ENCODE measurements at regions not wholly inside any gene's neighbourhood (a gene's known extent, or its start where the extent isn't known, plus 50 kb on each side); places are given as distances from the start of the nearest gene placed in this dataset.

DNA sequence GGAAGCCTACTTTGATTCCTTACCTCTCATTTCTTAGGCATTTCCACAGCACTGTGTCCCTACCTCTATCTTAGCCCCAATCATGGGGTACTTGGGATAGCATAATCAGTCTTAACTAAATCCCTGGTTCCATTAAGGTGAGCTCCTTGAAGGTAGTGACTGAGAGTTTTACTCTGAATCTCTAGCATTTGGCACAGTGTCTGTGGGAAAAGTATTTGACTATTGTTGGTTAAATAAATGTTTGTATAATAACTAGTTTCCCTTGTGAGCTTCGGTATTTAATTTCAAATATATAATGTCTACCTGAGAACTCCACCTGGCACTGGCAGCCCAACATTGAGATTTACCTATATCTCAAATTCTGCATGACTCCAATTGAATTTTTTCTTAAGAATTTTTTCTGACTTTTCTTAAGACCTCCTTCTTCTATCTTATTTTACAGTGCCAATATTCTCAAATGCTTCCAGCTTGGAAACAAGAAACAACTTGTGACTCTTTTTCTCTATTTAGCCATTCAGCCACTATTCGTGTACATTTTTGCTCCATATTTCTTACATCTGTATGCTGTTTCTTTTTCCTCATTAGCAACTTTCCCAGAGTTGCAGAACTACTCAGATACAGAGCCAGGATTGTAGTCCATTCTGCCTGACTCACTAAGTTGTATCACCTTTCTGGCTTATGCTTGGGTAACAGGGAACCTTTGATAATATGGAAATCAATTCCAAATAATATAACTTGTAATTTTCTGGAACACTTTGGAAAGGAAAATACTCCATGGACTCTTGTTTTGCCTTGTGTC is 214.0 kb upstream of the NT5C1B start:
- Histone ChIP-seq H3K79me2 (ENCODE audit: control insufficient read depth, low read length) (no peaks in the 10 kb centered on the region), H3K4me1 (ENCODE audit: control insufficient read depth, low read length) (no peaks in the 10 kb centered on the region), H3K9me2 (replicated peaks; ENCODE audit: control insufficient read depth, low read length) (no peaks in the 10 kb centered on the region; the same call in 1 of the 2 replicates), H3K27ac (ENCODE audit: low read depth, low read length) (no peak overlapping the region), H3K4me3 (ENCODE audit: low read length) (no peak overlapping the region), H3K9me3 (ENCODE audit: control insufficient read depth, insufficient read depth, low read length) (no peaks in the 10 kb centered on the region), H3K4me2 (ENCODE audit: low read length) (no peak overlapping the region), H3F3A (ENCODE audit: control insufficient read depth, insufficient read depth) (no peaks in the 10 kb centered on the region), H4K20me1 (ENCODE audit: control insufficient read depth, insufficient read depth, low read depth, low read length) (no peaks in the 10 kb centered on the region), H3K27me3 (ENCODE audit: control insufficient read depth, low read length) (no peaks in the 10 kb centered on the region), H3K36me3 (ENCODE audit: control insufficient read depth, low read length) (no peaks in the 10 kb centered on the region)
- TF ChIP-seq CTCF (IDR thresholded peaks at IDR 0.05; ENCODE audit: low read depth, low read length, poor library complexity, severe bottlenecking) (no peak), EZH2phosphoT487 (IDR thresholded peaks at IDR 0.05; ENCODE audit: borderline replicate concordance, low read length) (no peak)

DNA sequence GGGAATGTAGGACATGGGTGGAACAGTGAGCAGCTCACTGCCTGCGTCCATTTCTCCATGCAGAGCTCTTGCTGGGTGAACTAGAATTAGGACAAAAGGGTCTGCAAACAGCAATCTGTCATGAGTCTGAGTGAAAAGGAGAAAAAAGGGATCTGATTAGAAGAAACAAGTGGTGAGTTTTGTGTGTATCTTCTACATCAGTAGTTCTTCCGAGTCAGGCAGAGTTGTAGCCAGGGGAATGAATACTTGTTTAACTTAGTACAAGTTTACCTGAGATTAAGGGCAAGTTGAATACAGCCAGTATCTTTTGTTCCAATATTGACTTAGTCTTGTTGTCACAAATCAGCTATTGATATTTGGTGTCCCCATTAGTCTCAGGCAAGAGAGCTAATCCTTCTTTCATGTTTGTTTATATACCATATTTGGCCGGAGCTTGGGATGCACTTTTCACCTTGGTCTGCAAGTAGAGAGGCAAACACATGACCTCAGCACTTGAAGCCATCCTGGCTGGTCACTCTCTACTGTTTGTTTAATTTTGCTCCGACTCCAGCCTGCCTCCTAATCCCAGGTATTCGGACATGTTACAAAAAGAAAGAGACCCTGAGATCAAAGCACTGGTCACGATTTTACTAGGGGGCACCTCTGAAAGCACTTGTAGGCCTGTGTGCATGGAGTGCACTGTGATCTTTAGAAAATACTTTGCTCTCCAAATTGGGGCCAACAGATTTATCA is 211.0 kb upstream of the NT5C1B start:
- Histone ChIP-seq H3K4me1 (ENCODE audit: control insufficient read depth, low read length) (no peaks in the 10 kb centered on the region), H3F3A (ENCODE audit: control insufficient read depth, insufficient read depth) (no peaks in the 10 kb centered on the region), H3K36me3 (ENCODE audit: control insufficient read depth, low read length) (no peaks in the 10 kb centered on the region), H3K79me2 (ENCODE audit: control insufficient read depth, low read length) (no peaks in the 10 kb centered on the region), H3K9me2 (replicated peaks; ENCODE audit: control insufficient read depth, low read length) (no peaks in the 10 kb centered on the region; the same call in 1 of the 2 replicates), H4K20me1 (ENCODE audit: control insufficient read depth, insufficient read depth, low read depth, low read length) (no peaks in the 10 kb centered on the region), H3K27me3 (ENCODE audit: control insufficient read depth, low read length) (no peaks in the 10 kb centered on the region), H3K4me2 (ENCODE audit: low read length) (no peak overlapping the region), H3K27ac (ENCODE audit: low read depth, low read length) (no peak overlapping the region), H3K9me3 (ENCODE audit: control insufficient read depth, insufficient read depth, low read length) (no peaks in the 10 kb centered on the region), H3K4me3 (ENCODE audit: low read length) (no peak overlapping the region)
- TF ChIP-seq CTCF (IDR thresholded peaks at IDR 0.05; ENCODE audit: low read depth, low read length, poor library complexity, severe bottlenecking) (no peak), EZH2phosphoT487 (IDR thresholded peaks at IDR 0.05; ENCODE audit: borderline replicate concordance, low read length) (no peak)

DNA sequence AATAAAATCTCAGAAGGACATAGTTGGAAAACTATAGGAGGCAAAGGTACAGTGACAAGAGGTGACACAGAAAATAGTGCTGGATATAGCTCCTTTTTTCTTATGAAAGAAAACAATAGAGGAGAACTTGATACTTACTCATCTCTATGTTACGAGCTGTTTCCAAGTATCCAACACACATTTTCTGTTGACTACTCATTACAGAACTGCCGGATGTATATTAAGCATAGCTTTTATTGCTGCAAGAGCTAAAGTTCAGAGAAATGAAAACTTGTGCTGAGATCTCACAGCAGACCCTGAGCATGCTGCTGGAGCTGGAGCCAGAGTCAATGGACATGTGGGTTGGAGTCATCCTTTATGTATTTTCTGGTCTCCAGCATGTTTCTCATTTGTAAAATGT is 210.0 kb upstream of the NT5C1B start:
- H3K36me3 ChIP-seq (ENCODE audit: control insufficient read depth, low read length): no peaks in the 10 kb centered on the region
- H3K9me3 ChIP-seq (ENCODE audit: control insufficient read depth, insufficient read depth, low read length): no peaks in the 10 kb centered on the region
- no peaks in the 10 kb centered on the region for H4K20me1 ChIP-seq (ENCODE audit: control insufficient read depth, insufficient read depth, low read depth, low read length)
- no peaks in the 10 kb centered on the region for H3F3A ChIP-seq (ENCODE audit: control insufficient read depth, insufficient read depth)
- no peak for TF ChIP-seq CTCF (IDR thresholded peaks at IDR 0.05; ENCODE audit: low read depth, low read length, poor library complexity, severe bottlenecking)
- no peak for TF ChIP-seq EZH2phosphoT487 (IDR thresholded peaks at IDR 0.05; ENCODE audit: borderline replicate concordance, low read length)
- H3K27ac ChIP-seq (ENCODE audit: low read depth, low read length): no peak overlapping the region
- no peaks in the 10 kb centered on the region for H3K9me2 ChIP-seq (replicated peaks; ENCODE audit: control insufficient read depth, low read length)
- H3K4me1 ChIP-seq (ENCODE audit: control insufficient read depth, low read length): no peaks in the 10 kb centered on the region
- no peaks in the 10 kb centered on the region for H3K27me3 ChIP-seq (ENCODE audit: control insufficient read depth, low read length)
- no peaks in the 10 kb centered on the region for H3K79me2 ChIP-seq (ENCODE audit: control insufficient read depth, low read length)
- no peak overlapping the region for H3K4me3 ChIP-seq (ENCODE audit: low read length)
- H3K4me2 ChIP-seq (ENCODE audit: low read length): no peak overlapping the region

All from DOHH2 (cell line).